ENCODE measurements at regions not wholly inside any gene's neighbourhood (a gene's known extent, or its start where the extent isn't known, plus 50 kb on each side); places are given as distances from the start of the nearest gene placed in this dataset.
A peak's percentile ranks its signal among the peaks of the same experiment; 100 is the strongest.

GRCh38 chr22:22386602-22387385 is 121.7 kb downstream of the ZNF280B start (continued):
- TF ChIP-seq ZHX1 (CRISPR knock-in tag; IDR thresholded peaks at IDR 0.05; ENCODE audit: low read depth): 0 out of 2 replicates have a peak, but pooled peaks have one; percentile 36
- no peak for TF ChIP-seq ZNF773 (CRISPR knock-in tag; IDR thresholded peaks at IDR 0.05; ENCODE audit: borderline replicate concordance)
- TF ChIP-seq TFE3 (CRISPR knock-in tag; IDR thresholded peaks at IDR 0.05): 0 out of 2 replicates have a peak, but pooled peaks have one; percentile 32
- TF ChIP-seq, protein P1, sequence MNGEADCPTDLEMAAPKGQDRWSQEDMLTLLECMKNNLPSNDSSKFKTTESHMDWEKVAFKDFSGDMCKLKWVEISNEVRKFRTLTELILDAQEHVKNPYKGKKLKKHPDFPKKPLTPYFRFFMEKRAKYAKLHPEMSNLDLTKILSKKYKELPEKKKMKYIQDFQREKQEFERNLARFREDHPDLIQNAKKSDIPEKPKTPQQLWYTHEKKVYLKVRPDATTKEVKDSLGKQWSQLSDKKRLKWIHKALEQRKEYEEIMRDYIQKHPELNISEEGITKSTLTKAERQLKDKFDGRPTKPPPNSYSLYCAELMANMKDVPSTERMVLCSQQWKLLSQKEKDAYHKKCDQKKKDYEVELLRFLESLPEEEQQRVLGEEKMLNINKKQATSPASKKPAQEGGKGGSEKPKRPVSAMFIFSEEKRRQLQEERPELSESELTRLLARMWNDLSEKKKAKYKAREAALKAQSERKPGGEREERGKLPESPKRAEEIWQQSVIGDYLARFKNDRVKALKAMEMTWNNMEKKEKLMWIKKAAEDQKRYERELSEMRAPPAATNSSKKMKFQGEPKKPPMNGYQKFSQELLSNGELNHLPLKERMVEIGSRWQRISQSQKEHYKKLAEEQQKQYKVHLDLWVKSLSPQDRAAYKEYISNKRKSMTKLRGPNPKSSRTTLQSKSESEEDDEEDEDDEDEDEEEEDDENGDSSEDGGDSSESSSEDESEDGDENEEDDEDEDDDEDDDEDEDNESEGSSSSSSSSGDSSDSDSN (CRISPR knock-in tag; IDR thresholded peaks at IDR 0.05): no peak
- TF ChIP-seq HNF4G (IDR thresholded peaks at IDR 0.05; ENCODE audit: borderline replicate concordance, low read depth, low read length): peak; percentile 90
- TF ChIP-seq HNF4G (CRISPR knock-in tag; IDR thresholded peaks at IDR 0.05; ENCODE audit: borderline replicate concordance, low read depth): peak; percentile 83
- no peak for TF ChIP-seq IKZF1 (IDR thresholded peaks at IDR 0.05)
- TF ChIP-seq ZNF350 (CRISPR knock-in tag; IDR thresholded peaks at IDR 0.05; ENCODE audit: borderline replicate concordance, low read depth): no peak
- 0 out of 2 replicates have a peak, but pooled peaks have one; percentile 45 for TF ChIP-seq KAT8 (CRISPR knock-in tag; IDR thresholded peaks at IDR 0.05)
- TF ChIP-seq JUNB (CRISPR knock-in tag; IDR thresholded peaks at IDR 0.05; ENCODE audit: borderline replicate concordance): peak; percentile 20; the same call in 1 of the 2 replicates
- TF ChIP-seq, protein P2, sequence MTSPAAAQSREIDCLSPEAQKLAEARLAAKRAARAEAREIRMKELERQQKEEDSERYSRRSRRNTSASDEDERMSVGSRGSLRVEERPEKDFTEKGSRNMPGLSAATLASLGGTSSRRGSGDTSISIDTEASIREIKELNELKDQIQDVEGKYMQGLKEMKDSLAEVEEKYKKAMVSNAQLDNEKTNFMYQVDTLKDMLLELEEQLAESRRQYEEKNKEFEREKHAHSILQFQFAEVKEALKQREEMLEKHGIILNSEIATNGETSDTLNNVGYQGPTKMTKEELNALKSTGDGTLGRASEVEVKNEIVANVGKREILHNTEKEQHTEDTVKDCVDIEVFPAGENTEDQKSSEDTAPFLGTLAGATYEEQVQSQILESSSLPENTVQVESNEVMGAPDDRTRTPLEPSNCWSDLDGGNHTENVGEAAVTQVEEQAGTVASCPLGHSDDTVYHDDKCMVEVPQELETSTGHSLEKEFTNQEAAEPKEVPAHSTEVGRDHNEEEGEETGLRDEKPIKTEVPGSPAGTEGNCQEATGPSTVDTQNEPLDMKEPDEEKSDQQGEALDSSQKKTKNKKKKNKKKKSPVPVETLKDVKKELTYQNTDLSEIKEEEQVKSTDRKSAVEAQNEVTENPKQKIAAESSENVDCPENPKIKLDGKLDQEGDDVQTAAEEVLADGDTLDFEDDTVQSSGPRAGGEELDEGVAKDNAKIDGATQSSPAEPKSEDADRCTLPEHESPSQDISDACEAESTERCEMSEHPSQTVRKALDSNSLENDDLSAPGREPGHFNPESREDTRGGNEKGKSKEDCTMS (CRISPR knock-in tag; conservative IDR thresholded peaks at IDR 0.05): no peak
- no peak for TF ChIP-seq LCORL (IDR thresholded peaks at IDR 0.05)
- no peak for TF ChIP-seq LCORL (CRISPR knock-in tag; IDR thresholded peaks at IDR 0.05)
- TF ChIP-seq POGZ (CRISPR knock-in tag; IDR thresholded peaks at IDR 0.05): peak; percentile 67
- TF ChIP-seq PCBP1 (IDR thresholded peaks at IDR 0.05; ENCODE audit: borderline replicate concordance, low read depth, low read length): no peak
- TF ChIP-seq HNF4A (CRISPR knock-in tag; IDR thresholded peaks at IDR 0.05): peak; percentile 97
- TF ChIP-seq MED1 (CRISPR knock-in tag; IDR thresholded peaks at IDR 0.05): peak; percentile 86
- 0 out of 2 replicates have a peak, but pooled peaks have one; percentile 43 for TF ChIP-seq ZNF800 (CRISPR knock-in tag; IDR thresholded peaks at IDR 0.05)

Data from HepG2 (cell line).